Mesenchymal stem cell (in vitro differentiated cells and primary cell): ENCODE measurements at regions not wholly inside any gene's neighbourhood (a gene's known extent, or its start where the extent isn't known, plus 50 kb on each side); places are given as distances from the start of the nearest gene placed in this dataset.
"Not testable (repeated sequence)": the region's sequence is repeated elsewhere in the genome, so short reads cannot be mapped to it uniquely, and the experiment has no call there.

Source experiments
- DNase-seq: peaks from one replicate; pipeline ENCODE4 v3.0.0-alpha.2; 2013
- H2AFZ ChIP-seq: one replicate; pipeline ENCODE4 v1.6.1; 2013; ENCODE audit warnings: low read depth, mild to moderate bottlenecking, control low read depth, inconsistent platforms, low read length, moderate library complexity
- H2AK5ac ChIP-seq: 2 replicates; pipeline ENCODE4 v1.6.1; 2013; ENCODE audit warnings: low read length, moderate library complexity, mild to moderate bottlenecking, inconsistent platforms; ENCODE audit not compliant: severe bottlenecking
- H2BK120ac ChIP-seq: one replicate; pipeline ENCODE4 v1.6.1; 2013; ENCODE audit warnings: low read depth, mild to moderate bottlenecking, inconsistent platforms, low read length, moderate library complexity
- H2BK12ac ChIP-seq, 2 experiments: one replicate each; pipeline ENCODE4 v1.6.1; 2013; ENCODE audit warnings: inconsistent platforms in 2 of 2, low read length in 2 of 2, mild to moderate bottlenecking in 2 of 2, moderate library complexity in 2 of 2, control low read depth in 1 of 2
- H2BK15ac ChIP-seq: one replicate; pipeline ENCODE4 v1.6.1; 2013; ENCODE audit warnings: mild to moderate bottlenecking, low read depth, inconsistent platforms; ENCODE audit not compliant: poor library complexity, severe bottlenecking
- H2BK5ac ChIP-seq: 2 replicates; pipeline ENCODE4 v1.6.1; 2013; ENCODE audit warnings: low read depth, mild to moderate bottlenecking, low read length, control low read depth, inconsistent platforms; ENCODE audit not compliant: poor library complexity, severe bottlenecking
- H3K14ac ChIP-seq, 2 experiments: one replicate each; pipeline ENCODE4 v1.6.1; 2013; ENCODE audit warnings: inconsistent platforms in 2 of 2, low read length in 2 of 2, control low read depth in 1 of 2, mild to moderate bottlenecking in 1 of 2, moderate library complexity in 1 of 2
- H3K18ac ChIP-seq, 2 experiments: one replicate each; pipeline ENCODE4 v1.6.1; 2013; ENCODE audit warnings: inconsistent platforms in 2 of 2, low read length in 2 of 2, control low read depth in 1 of 2, low read depth in 1 of 2, mild to moderate bottlenecking in 1 of 2
- H3K23ac ChIP-seq, 2 experiments: one replicate each; pipeline ENCODE4 v1.6.1; 2013; ENCODE audit warnings: inconsistent platforms in 2 of 2, low read length in 2 of 2, mild to moderate bottlenecking in 2 of 2, moderate library complexity in 2 of 2, control low read depth in 1 of 2
- H3K27ac ChIP-seq: 2 replicates; pipeline ENCODE4 v1.5.1; 2013; ENCODE audit warnings: mild to moderate bottlenecking, moderate library complexity, low read length, control low read depth, inconsistent platforms; ENCODE audit not compliant: poor library complexity, severe bottlenecking
- H3K27me3 ChIP-seq, 2 experiments: 2 replicates each; pipeline versions ENCODE4 v1.6.1 to v1.7.0; 2013; ENCODE audit warnings: low read length in 2 of 2, mild to moderate bottlenecking in 2 of 2, moderate library complexity in 2 of 2, control low read depth in 1 of 2, inconsistent platforms in 1 of 2; ENCODE audit not compliant: control insufficient read depth in 1 of 2, insufficient read depth in 1 of 2
- H3K36me3 ChIP-seq, 2 experiments: 2 replicates each; pipeline versions ENCODE4 v1.6.1 to v1.7.0; 2013; ENCODE audit warnings: low read length in 2 of 2, control low read depth in 1 of 2, inconsistent platforms in 1 of 2, low read depth in 1 of 2, mild to moderate bottlenecking in 1 of 2; ENCODE audit not compliant: insufficient read depth in 2 of 2, control insufficient read depth in 1 of 2
- H3K4ac ChIP-seq, 2 experiments: one replicate each; pipeline ENCODE4 v1.6.1; 2013; ENCODE audit warnings: inconsistent platforms in 2 of 2, low read length in 2 of 2, mild to moderate bottlenecking in 2 of 2, moderate library complexity in 2 of 2, control low read depth in 1 of 2, low read depth in 1 of 2
- H3K4me1 ChIP-seq: 2 replicates; pipeline ENCODE4 v1.6.1; 2013; ENCODE audit warnings: low read depth, low read length, control low read depth; ENCODE audit not compliant: control insufficient read depth, insufficient read depth
- H3K4me2 ChIP-seq: 2 replicates; pipeline ENCODE4 v1.6.1; 2013; ENCODE audit warnings: low read length, mild to moderate bottlenecking, inconsistent platforms; ENCODE audit not compliant: poor library complexity, severe bottlenecking
- H3K4me3 ChIP-seq, 2 experiments: 2 replicates each; pipeline versions ENCODE4 v1.5.1 to v1.7.0; 2013; ENCODE audit warnings: low read length in 2 of 2, mild to moderate bottlenecking in 2 of 2, control low read depth in 1 of 2, low read depth in 1 of 2; ENCODE audit not compliant: insufficient read depth in 1 of 2
- H3K79me1 ChIP-seq: replicated peaks from 2 replicates; pipeline ENCODE4 v1.6.1; 2013; ENCODE audit warnings: mild to moderate bottlenecking, control low read depth, low read length, inconsistent platforms; ENCODE audit not compliant: poor library complexity, severe bottlenecking
- H3K9ac ChIP-seq: 2 replicates; pipeline ENCODE4 v1.7.0; 2013; ENCODE audit warnings: mild to moderate bottlenecking, low read length, moderate library complexity
- H3K9me3 ChIP-seq: 2 replicates; pipeline ENCODE4 v1.7.0; 2013; ENCODE audit warnings: mild to moderate bottlenecking, low read length; ENCODE audit not compliant: control insufficient read depth
- H4K8ac ChIP-seq: one replicate; pipeline ENCODE4 v1.6.1; 2013; ENCODE audit warnings: inconsistent platforms, mild to moderate bottlenecking, low read length, moderate library complexity
- H4K91ac ChIP-seq: one replicate; pipeline ENCODE4 v1.6.1; 2013; ENCODE audit warnings: mild to moderate bottlenecking, low read length, inconsistent platforms
- WGBS: methylation state at CpG from one replicate; pipeline ENCODE4 v1.1.7; 2013; ENCODE audit warnings: mixed read lengths; 5-methylcytosine and 5-hydroxymethylcytosine counted together

GRCh38 chrX:40227125-40227524, 129.4 kb upstream of the BCOR start:
- Histone ChIP-seq H2BK12ac (no peak overlapping the region), H3K36me3 (no peaks in the 10 kb centered on the region), H3K23ac (no peak overlapping the region), H3K79me1 (no peaks in the 10 kb centered on the region), H3K9me3 (peaks cover 10% of the 10 kb centered on the region), H3K9ac (no peak overlapping the region), H3K4me3 (no peak overlapping the region), H3K18ac (no peak overlapping the region), H4K91ac (no peak overlapping the region), H3K27ac (no peak overlapping the region), H3K14ac (no peak overlapping the region), H3K4me2 (no peak overlapping the region), H3K27me3 (peaks cover 0 to 17% of the 10 kb centered on the region in 2 experiments), H2BK15ac (no peak overlapping the region), H3K4me1 (no peaks in the 10 kb centered on the region), H2AK5ac (no peak overlapping the region), H2BK5ac (no peak overlapping the region), H2AFZ (no peak overlapping the region), H2BK120ac (no peak overlapping the region), H3K4ac (no peak overlapping the region), H4K8ac (no peak overlapping the region)
- no peak for DNase-seq
- WGBS = 96% methylated on average over 2 of the region's 5 CpGs

DNA sequence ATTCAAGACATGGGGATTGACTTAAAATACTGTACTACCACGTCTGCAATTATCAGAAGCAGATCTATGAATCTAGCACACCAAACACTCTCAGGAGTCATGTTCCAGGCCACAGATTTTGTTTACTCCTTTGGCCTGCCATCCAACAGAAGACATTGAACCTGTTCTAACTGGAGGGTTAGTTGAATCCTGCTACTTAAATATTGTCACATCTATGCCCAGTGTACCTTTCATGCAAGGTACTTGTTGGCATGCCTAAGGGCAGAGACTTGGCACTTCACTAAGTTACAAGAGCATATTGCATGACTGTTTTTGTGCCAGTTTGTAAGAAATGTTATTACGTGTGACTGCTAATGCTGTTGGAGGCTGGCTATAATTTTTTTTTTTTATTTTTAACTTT, 126.9 kb upstream of the BCOR start:
- no peak overlapping the region for H2BK5ac ChIP-seq
- no peak overlapping the region for H3K9ac ChIP-seq
- no peak overlapping the region for H2AFZ ChIP-seq
- H3K23ac ChIP-seq = no peak overlapping the region
- no peak overlapping the region for H2BK120ac ChIP-seq
- H2AK5ac ChIP-seq = no peak overlapping the region
- no peak overlapping the region for H3K4me3 ChIP-seq
- WGBS = 60% methylated on average over 1 of the region's 2 CpGs
- H2BK15ac ChIP-seq = no peak overlapping the region
- H3K4ac ChIP-seq = no peak overlapping the region
- no peak for DNase-seq
- H3K4me2 ChIP-seq = no peak overlapping the region
- no peak overlapping the region for H4K91ac ChIP-seq
- no peak overlapping the region for H4K8ac ChIP-seq
- H3K4me1 ChIP-seq = no peaks in the 10 kb centered on the region
- H3K27ac ChIP-seq = no peak overlapping the region
- peaks cover 19% of the 10 kb centered on the region for H3K9me3 ChIP-seq
- no peaks in the 10 kb centered on the region for H3K36me3 ChIP-seq
- H2BK12ac ChIP-seq = no peak overlapping the region
- no peak overlapping the region for H3K14ac ChIP-seq
- H3K18ac ChIP-seq = no peak overlapping the region
- peaks cover 0 to 10% of the 10 kb centered on the region in 2 experiments for H3K27me3 ChIP-seq
- no peaks in the 10 kb centered on the region for H3K79me1 ChIP-seq

DNA sequence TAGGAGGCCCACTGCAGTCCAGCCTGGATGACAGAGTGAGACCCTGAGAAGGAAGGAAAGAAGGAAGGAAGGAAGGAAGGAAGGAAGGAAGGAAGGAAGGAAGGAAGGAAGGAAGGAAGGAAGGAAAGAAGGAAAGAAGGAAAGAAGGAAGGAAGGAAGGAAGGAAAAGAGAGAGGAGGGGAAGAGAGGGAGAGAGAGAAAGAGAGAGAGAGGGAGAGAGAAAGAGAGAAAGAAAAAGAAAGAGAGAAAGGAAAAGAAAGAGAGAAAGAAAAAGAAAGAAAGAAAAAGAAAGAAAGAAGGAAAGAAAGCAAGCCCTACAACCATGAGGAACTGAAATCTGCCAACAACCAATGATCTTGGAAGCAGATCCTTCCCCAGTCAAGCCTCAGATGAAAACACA, 124.9 kb upstream of the BCOR start:
- H3K4me3 ChIP-seq, DNase-seq, H3K23ac ChIP-seq, H2BK120ac ChIP-seq, H3K4me2 ChIP-seq, H3K27ac ChIP-seq, H3K36me3 ChIP-seq, H3K27me3 ChIP-seq, H3K4me1 ChIP-seq, H4K8ac ChIP-seq, H2AFZ ChIP-seq, H3K14ac ChIP-seq, H3K18ac ChIP-seq, H2AK5ac ChIP-seq, H3K9ac ChIP-seq, H2BK5ac ChIP-seq, H3K4ac ChIP-seq, H4K91ac ChIP-seq, H2BK12ac ChIP-seq, H3K79me1 ChIP-seq, H2BK15ac ChIP-seq: not testable (repeated sequence)
- peaks cover 20% of the 10 kb centered on the region for H3K9me3 ChIP-seq

- Histone ChIP-seq H2BK15ac (no peak overlapping the region), H2BK120ac (no peak overlapping the region), H3K4ac (no peak overlapping the region), H2BK12ac (no peak overlapping the region), H3K9ac (no peak overlapping the region), H3K9me3 (peaks cover 9% of the 10 kb centered on the region), H3K14ac (no peak overlapping the region), H4K91ac (no peak overlapping the region), H3K36me3 (no peaks in the 10 kb centered on the region), H3K4me3 (no peak overlapping the region), H3K27me3 (peaks cover 0 to 6% of the 10 kb centered on the region in 2 experiments), H3K18ac (no peak overlapping the region), H2AK5ac (no peak overlapping the region), H3K4me1 (no peaks in the 10 kb centered on the region), H2AFZ (no peak overlapping the region), H4K8ac (no peak overlapping the region), H3K23ac (no peak overlapping the region), H3K27ac (no peak overlapping the region), H2BK5ac (no peak overlapping the region), H3K4me2 (no peak overlapping the region), H3K79me1 (no peaks in the 10 kb centered on the region)
- no peak for DNase-seq
- 93% methylated on average over 3 of the region's 3 CpGs for WGBS
Measured at GRCh38 chrX:40213092-40213491, 115.3 kb upstream of the BCOR start.
